Activated T-helper 17 cell treated with anti-CD3 and anti-CD28 coated beads, Interleukin-2, amount 50 U/mL, for 72 hours (primary cell): ENCODE measurements at regions not wholly inside any gene's neighbourhood (a gene's known extent, or its start where the extent isn't known, plus 50 kb on each side); places are given as distances from the start of the nearest gene placed in this dataset.
"Not testable (repeated sequence)": the region's sequence is repeated elsewhere in the genome, so short reads cannot be mapped to it uniquely, and the experiment has no call there.

Experiments used
- ATAC-seq: fragments of 150-1000 bp; cut with Tn5 transposase; replicated peaks from 2 replicates; pipeline ENCODE4 v1.10.0; 2021; ENCODE audit warnings: mild to moderate bottlenecking, moderate library complexity
- H3K27ac Mint-ChIP-seq: one replicate; pipeline ENCODE4 v1.8.0; 2022; ENCODE audit warnings: mixed read lengths
- H3K27me3 Mint-ChIP-seq: one replicate; pipeline ENCODE4 v1.8.0; 2022; ENCODE audit warnings: mixed read lengths
- H3K36me3 Mint-ChIP-seq: one replicate; pipeline ENCODE4 v1.8.0; 2022; ENCODE audit warnings: low read depth, mild to moderate bottlenecking, mixed read lengths
- H3K4me1 Mint-ChIP-seq: one replicate; pipeline ENCODE4 v1.8.0; 2022; ENCODE audit warnings: mixed read lengths
- H3K4me3 Mint-ChIP-seq: one replicate; pipeline ENCODE4 v1.8.0; 2022; ENCODE audit warnings: mild to moderate bottlenecking, mixed read lengths
- H3K9me3 Mint-ChIP-seq: one replicate; pipeline ENCODE4 v1.8.0; 2022; ENCODE audit warnings: mixed read lengths

DNA sequence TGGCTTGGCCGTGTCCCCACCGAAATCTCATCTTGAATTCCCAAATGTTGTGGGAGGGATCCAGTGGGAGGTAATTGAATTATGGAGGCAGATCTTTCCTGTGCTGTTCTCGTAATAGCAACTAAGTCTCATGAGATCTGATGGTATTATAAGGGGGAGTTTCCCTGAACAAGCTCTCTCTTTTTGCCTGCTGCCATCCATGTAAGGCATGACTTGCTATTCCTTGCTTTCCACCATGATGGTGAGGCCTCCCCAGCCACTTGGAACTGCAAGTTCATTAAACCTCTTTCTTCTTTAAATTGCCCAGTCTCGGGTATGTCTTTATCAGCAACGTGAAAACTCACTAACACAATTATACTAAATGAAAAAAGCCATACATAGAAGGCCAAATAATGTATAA, 101.3 kb upstream of the LYPLAL1 start:
- Mint-ChIP-seq H3K9me3 (peaks cover 3% of the 10 kb centered on the region), H3K27ac (no peak overlapping the region), H3K4me1 (no peaks in the 10 kb centered on the region), H3K36me3 (no peaks in the 10 kb centered on the region), H3K27me3 (no peaks in the 10 kb centered on the region), H3K4me3 (no peak overlapping the region)
- no peak for ATAC-seq

DNA sequence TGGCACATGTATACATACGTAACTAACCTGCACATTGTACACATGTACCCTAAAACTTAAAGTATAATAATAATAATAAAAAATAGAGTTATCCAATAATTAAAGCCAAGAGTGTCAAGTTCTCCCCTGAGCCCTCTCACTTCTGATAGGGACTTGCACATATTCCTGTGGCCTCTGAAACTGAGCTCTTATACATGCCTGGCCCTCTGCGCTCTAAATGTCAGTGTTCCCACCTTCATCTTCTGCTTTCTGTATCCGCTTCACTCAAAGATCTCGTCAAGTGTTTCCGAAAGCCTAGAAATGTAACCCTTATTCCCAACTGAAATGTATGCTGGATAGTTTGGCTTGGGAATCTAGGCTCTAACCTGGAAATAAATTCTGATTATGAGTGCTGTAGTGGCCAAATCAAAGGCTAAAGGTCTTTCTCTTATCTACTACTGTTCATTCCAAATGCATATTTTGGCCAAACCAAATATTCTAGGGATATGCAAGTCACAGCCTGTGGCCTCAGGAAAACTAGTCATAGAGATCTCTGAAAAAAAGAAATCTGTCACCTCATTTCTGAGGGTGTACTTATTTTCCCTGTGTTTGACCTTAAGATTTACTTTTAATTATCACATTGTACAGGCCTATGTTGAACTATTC, 99.5 kb upstream of the LYPLAL1 start:
- no peaks in the 10 kb centered on the region for H3K27me3 Mint-ChIP-seq
- no peaks in the 10 kb centered on the region for H3K36me3 Mint-ChIP-seq
- no peaks in the 10 kb centered on the region for H3K4me1 Mint-ChIP-seq
- H3K4me3 Mint-ChIP-seq = no peak overlapping the region
- H3K9me3 Mint-ChIP-seq = peaks cover 3% of the 10 kb centered on the region
- no peak for ATAC-seq
- H3K27ac Mint-ChIP-seq = no peak overlapping the region

DNA sequence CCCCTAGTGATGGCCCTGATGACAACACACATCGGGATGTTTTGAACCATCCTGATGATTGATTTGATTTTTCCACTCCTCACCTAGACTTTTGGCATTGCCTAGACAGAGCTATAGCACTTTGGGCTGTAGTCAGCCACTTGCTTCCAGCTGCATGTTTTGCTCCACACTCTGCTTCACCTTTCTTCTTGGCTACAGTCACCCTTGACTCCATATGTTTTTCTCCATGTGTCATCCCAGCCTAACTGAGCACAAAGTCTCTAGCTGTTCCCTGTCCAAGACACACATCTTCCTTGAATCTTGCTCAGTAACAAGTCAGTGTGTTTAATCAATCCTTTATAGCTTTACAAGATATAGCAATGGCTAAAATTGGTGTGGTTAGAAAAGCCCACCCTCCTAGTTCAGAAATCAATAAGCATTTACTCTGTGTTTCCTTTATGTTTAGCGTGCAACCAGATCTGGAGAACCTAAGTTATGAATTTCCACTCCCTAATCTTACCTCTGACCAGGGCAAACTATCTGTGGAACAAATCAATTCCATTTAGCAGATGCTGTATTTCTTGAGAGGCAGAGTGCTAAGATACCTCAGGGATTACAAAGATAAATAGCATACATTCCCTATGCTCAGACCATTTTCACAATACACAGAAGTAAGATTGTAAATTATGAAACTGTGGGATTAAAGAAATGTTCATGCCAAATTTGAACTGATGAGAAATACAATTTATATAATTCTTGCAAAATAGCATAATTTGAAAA, 98.4 kb upstream of the LYPLAL1 start:
- no peaks in the 10 kb centered on the region for H3K27me3 Mint-ChIP-seq
- peaks cover 3% of the 10 kb centered on the region for H3K9me3 Mint-ChIP-seq
- no peaks in the 10 kb centered on the region for H3K36me3 Mint-ChIP-seq
- H3K27ac Mint-ChIP-seq = no peak overlapping the region
- ATAC-seq = no peak
- no peak overlapping the region for H3K4me3 Mint-ChIP-seq
- no peaks in the 10 kb centered on the region for H3K4me1 Mint-ChIP-seq

DNA sequence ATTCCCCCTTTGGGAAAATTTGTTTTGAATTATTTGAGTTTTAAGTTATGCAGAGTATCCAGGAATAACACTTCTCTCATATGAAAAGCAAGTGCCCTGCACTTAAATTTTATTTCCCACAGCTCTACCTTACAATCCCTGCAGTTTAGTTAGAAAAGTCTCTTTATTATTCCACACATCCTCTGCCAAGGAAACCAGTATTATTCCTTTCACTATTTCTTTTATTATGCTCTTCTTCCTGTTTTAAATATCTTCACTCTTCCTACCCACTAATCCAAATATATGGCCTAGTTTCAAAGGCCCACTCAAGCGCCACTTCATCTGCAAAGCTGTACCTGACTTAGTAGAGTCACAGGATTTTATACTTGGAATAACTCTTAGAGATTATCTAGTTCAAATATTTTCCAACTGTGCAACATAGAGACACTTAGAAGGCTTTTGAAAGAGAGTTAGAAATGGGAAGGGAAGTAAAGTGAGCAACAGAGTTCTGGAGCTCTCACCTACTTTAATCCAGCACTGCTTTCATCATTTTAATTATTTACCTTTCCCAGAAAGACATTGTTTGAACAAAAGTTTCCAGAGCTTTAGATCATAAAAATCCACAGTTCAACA, 97.2 kb upstream of the LYPLAL1 start:
- Mint-ChIP-seq H3K4me3 (no peak overlapping the region), H3K27ac (no peak overlapping the region), H3K27me3 (no peaks in the 10 kb centered on the region), H3K36me3 (no peaks in the 10 kb centered on the region), H3K4me1 (no peaks in the 10 kb centered on the region), H3K9me3 (no peaks in the 10 kb centered on the region)
- no peak for ATAC-seq

DNA sequence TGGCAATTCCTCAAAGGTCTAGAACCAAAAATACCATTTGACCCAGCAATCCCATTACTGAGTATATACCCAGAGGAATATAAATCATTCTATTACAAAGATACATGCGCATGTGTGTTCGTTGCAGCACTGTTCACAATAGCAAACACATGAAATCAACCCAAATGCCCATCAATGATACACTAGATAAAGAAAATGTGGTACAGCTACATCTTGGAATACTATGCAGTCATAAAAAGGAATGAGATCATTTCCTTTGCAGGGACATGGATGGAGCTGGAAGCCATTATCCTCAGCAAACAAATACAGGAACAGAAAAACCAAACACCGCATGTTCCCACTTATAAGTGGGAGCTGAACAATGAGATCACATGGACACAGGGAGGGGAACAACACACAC, 95.9 kb upstream of the LYPLAL1 start:
- not testable (repeated sequence) for H3K27me3 Mint-ChIP-seq, ATAC-seq

GRCh38 chr1:219081943-219082925, 91.4 kb upstream of the LYPLAL1 start:
- no peak overlapping the region for H3K4me3 Mint-ChIP-seq
- H3K36me3 Mint-ChIP-seq = no peaks in the 10 kb centered on the region
- H3K9me3 Mint-ChIP-seq = no peaks in the 10 kb centered on the region
- no peaks in the 10 kb centered on the region for H3K27me3 Mint-ChIP-seq
- H3K4me1 Mint-ChIP-seq = no peaks in the 10 kb centered on the region
- no peak for ATAC-seq
- no peak overlapping the region for H3K27ac Mint-ChIP-seq

More for the DNA sequence above, 95.9 kb upstream of the LYPLAL1 start:
- not testable (repeated sequence) for H3K9me3 Mint-ChIP-seq, H3K36me3 Mint-ChIP-seq, H3K27ac Mint-ChIP-seq, H3K4me1 Mint-ChIP-seq, H3K4me3 Mint-ChIP-seq

GRCh38 chr1:219083631-219084030, 90.0 kb upstream of the LYPLAL1 start:
- Mint-ChIP-seq H3K9me3 (no peaks in the 10 kb centered on the region), H3K27me3 (no peaks in the 10 kb centered on the region), H3K36me3 (no peaks in the 10 kb centered on the region), H3K4me3 (no peak overlapping the region), H3K27ac (no peak overlapping the region), H3K4me1 (no peaks in the 10 kb centered on the region)
- no peak for ATAC-seq

- Mint-ChIP-seq H3K27ac (no peak overlapping the region), H3K27me3 (no peaks in the 10 kb centered on the region), H3K9me3 (no peaks in the 10 kb centered on the region), H3K36me3 (no peaks in the 10 kb centered on the region), H3K4me3 (no peak overlapping the region), H3K4me1 (no peaks in the 10 kb centered on the region)
- ATAC-seq = no peak
Measured at GRCh38 chr1:219085082-219085481, 88.6 kb upstream of the LYPLAL1 start.

DNA sequence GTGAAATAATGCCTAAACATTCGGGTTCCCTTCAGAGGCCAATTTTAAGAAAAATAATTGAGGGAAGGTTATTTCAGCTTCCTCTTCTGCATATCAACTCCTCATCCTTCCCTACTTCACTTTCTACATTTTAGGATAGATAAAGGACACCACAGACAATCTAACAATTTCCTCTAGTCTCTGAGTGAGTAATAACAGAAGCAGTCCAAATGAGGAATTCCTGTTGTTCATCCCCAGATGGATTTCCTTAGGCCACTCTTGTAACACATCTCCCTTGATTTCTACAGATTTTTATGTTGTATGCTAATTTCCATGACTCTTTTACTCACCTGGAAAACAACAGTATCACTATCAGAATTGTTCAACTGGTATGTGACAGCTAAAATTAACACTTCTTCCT, 87.7 kb upstream of the LYPLAL1 start:
- no peak for ATAC-seq
- H3K4me3 Mint-ChIP-seq = no peak overlapping the region
- H3K9me3 Mint-ChIP-seq = no peaks in the 10 kb centered on the region
- no peaks in the 10 kb centered on the region for H3K36me3 Mint-ChIP-seq
- no peaks in the 10 kb centered on the region for H3K27me3 Mint-ChIP-seq
- no peak overlapping the region for H3K27ac Mint-ChIP-seq
- no peaks in the 10 kb centered on the region for H3K4me1 Mint-ChIP-seq

- no peak overlapping the region for H3K27ac Mint-ChIP-seq
- H3K4me1 Mint-ChIP-seq = no peaks in the 10 kb centered on the region
- H3K27me3 Mint-ChIP-seq = no peaks in the 10 kb centered on the region
- H3K36me3 Mint-ChIP-seq = no peaks in the 10 kb centered on the region
- ATAC-seq = no peak
- H3K9me3 Mint-ChIP-seq = no peaks in the 10 kb centered on the region
- no peak overlapping the region for H3K4me3 Mint-ChIP-seq
Measured at GRCh38 chr1:219086956-219087469, 86.7 kb upstream of the LYPLAL1 start.

DNA sequence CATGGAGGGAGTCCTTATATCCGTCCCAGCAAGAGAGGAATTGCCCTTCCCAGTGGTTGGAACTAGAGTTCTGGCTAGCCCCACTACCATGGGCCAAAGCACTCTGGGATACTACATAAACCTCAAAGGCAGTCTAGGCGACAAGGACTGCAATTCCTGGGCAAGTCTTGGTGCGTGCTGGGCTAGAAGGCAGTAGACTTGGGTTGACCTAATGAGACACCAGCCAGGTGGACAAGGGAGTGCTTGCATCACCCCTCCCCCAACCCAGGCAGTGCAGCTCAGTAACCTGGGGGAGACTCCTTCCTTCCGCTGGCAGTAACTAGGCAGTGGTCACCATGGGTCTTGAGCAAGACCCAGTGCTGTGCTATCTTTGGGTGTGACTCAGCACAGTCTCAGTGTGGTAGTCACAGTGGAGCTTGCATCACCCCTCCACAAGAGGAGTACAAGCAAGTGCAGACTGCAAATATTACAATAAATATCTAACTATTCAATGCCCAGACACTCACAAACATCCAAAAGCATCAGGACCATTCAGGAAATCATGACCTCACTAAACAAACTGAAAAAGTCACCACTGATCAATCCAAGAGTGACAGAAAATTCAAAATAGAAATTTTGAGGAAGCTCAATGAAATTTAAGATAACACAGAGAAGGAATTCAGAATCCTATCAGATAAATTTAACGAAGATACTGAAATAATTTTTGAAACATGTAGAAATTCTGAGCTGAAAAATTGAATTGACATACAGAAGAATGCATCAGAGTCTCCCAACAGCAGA, 84.7 kb upstream of the LYPLAL1 start:
- no peaks in the 10 kb centered on the region for H3K9me3 Mint-ChIP-seq
- no peaks in the 10 kb centered on the region for H3K4me1 Mint-ChIP-seq
- H3K36me3 Mint-ChIP-seq = no peaks in the 10 kb centered on the region
- no peaks in the 10 kb centered on the region for H3K27me3 Mint-ChIP-seq
- H3K4me3 Mint-ChIP-seq = no peak overlapping the region
- ATAC-seq = no peak
- H3K27ac Mint-ChIP-seq = no peak overlapping the region

- ATAC-seq = no peak
- no peaks in the 10 kb centered on the region for H3K36me3 Mint-ChIP-seq
- no peak overlapping the region for H3K27ac Mint-ChIP-seq
- H3K27me3 Mint-ChIP-seq = no peaks in the 10 kb centered on the region
- H3K4me1 Mint-ChIP-seq = no peaks in the 10 kb centered on the region
- H3K9me3 Mint-ChIP-seq = no peaks in the 10 kb centered on the region
- H3K4me3 Mint-ChIP-seq = no peak overlapping the region
Measured at GRCh38 chr1:219090607-219091006, 83.1 kb upstream of the LYPLAL1 start.

- Mint-ChIP-seq H3K36me3 (no peaks in the 10 kb centered on the region), H3K27ac (no peak overlapping the region), H3K4me1 (no peaks in the 10 kb centered on the region), H3K9me3 (no peaks in the 10 kb centered on the region), H3K27me3 (no peaks in the 10 kb centered on the region), H3K4me3 (no peak overlapping the region)
- ATAC-seq = no peak
Measured at GRCh38 chr1:219092206-219092605, 81.5 kb upstream of the LYPLAL1 start.
